Activated CD4-positive, CD25-positive, alpha-beta regulatory T cell treated with anti-CD3 and anti-CD28 coated beads, Interleukin-2, amount 50 U/mL, for 16 hours (primary cell): ENCODE measurements at regions not wholly inside any gene's neighbourhood (a gene's known extent, or its start where the extent isn't known, plus 50 kb on each side); places are given as distances from the start of the nearest gene placed in this dataset.

Experiments used
- DNase-seq: peaks from one replicate; pipeline ENCODE4 v3.0.0-alpha.2; 2020; ENCODE audit warnings: low read depth, low spot score

- DNase-seq, result no peak
Observed at GRCh38 chr2:207449642-207450165, 80.1 kb upstream of the CREB1 start.

- no peak for DNase-seq
Observed at GRCh38 chr2:207450186-207450585, 79.6 kb upstream of the CREB1 start.

- DNase-seq, result no peak
Observed at GRCh38 chr2:207458582-207458981, 71.2 kb upstream of the CREB1 start.

DNA sequence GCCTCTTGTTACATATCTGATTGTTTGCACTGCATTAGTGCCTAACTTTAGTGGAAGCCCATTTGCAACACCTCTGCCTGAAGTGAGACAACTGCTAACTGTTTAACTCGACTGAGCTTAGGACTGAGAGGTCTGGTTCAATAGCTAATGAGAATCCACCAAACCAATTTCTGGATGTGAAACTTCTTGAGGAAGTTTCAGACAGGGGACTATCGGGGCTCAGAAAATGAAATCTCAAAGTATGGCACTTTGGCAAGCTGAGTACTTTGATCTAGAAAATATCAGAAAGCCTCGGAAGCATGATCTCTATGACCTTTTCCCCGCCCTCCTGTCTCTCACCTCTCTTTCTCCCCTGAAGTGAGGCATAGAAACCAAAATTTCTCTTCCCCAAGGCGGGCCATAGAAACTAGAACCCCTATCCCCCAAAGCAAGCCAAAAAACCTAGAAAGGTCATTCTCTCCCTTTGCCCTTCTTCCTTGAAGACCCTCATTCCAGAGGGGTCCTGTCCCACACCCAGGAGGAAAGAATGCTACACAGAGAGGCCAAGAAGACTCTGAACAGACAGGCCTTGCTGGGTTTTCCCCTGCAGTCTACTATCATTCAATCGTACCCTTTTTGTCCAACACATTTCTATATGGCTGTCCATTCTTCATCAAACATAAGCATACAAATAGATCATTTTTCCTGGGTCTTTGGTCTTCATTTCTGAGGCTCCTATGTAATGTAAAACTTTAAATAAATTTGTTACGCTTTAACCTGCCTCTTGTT is 69.6 kb upstream of the CREB1 start:
- DNase-seq, result no peak

DNA sequence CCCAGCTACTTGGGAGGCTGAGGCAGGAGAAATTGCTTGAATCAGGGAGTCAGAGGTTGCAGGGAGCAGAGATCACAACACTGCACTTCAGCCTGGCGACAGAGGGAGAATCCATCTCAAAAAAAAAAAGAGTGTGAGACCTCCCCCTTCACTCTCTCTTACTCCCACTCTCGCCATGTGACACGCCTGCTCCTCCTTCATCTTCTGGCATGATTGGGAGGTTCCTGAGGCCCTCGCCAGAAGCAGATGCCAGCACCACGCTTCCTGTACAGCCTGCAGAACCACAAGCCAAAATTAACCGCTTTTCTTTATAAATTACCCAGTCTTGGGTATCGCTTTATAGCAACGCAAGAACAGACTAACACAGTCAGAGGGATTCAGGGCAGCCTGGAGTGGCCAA is 66.3 kb upstream of the CREB1 start:
- no peak for DNase-seq

GRCh38 chr2:207464007-207464406 is 65.8 kb upstream of the CREB1 start:
- DNase-seq, result no peak

- DNase-seq, result no peak
Observed at GRCh38 chr2:207465894-207466293, 63.9 kb upstream of the CREB1 start.

GRCh38 chr2:207467716-207468347 is 61.9 kb upstream of the CREB1 start:
- DNase-seq, result no peak

GRCh38 chr2:207468488-207468887 is 61.3 kb upstream of the CREB1 start:
- no peak for DNase-seq

- no peak for DNase-seq
Observed at GRCh38 chr2:207469451-207469850, 60.3 kb upstream of the CREB1 start.

DNA sequence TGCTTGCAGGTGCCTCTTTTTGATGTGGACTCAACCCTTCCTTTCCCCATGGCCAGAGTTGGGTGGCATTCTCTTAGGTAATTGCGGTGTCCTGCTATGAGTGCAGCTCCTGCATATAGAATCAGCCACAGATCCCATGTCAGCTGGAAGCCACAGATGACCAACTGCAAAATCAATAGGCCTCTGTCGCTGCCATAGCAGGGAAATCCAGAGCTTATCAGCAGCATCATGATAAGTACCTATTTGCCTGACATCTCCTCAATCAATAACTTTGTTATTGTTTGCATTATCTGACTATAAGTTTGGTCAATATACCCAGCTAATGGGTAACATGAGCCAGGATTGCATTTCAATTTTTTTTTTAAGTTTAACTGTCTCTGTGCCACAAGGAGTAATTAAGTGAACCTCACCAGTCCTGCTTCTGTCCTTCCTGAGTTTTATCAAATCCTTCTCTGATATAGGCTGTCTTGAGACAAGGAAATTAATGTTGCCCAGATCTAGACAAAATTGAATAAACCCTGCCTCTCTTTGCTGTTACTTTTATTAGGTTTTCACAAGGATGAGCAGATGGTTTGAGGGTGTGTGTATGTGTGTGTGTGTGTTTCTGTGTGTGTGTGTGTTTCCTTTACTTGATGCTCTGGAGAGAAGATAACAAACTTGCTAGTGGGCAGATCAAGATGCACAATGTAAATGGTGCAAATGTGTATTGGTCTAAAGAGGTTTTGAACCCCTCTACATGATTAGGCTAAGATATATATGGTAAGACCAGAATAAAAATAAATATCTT is 59.6 kb upstream of the CREB1 start:
- DNase-seq, result no peak

- no peak for DNase-seq
Observed at GRCh38 chr2:207471261-207471660, 58.5 kb upstream of the CREB1 start.

DNA sequence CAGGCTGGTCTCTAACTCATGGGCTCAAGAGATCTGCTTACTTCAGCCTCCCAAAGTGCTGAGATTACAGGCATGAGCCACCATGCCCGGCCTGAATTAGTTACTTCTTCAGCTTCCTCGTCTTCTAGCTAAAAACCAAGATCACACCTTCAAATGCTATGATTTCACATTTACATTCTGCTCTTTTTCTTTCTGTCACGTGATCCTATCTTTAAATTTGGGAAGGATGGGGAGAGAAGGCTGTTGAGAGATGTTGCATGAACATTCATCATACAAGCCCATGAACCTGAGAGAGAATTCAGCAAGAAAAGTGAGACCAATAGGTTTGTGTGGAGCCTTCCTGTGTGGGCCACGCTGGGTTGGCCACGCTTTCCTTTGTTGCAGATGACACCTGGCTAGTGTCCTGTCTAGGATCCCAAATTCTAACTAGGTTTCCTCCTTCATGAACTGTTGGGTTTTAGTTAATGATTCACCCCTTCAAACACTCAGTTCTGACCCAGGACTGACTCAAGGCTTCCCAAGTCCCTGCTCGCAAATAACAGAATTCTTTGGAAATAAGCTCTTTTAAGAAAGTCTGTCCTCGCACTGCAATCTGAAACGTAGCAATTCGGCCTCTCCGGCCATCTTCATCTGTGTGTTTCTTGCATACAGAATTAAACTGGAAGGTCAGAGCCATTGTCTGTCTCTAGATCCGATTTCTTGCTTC is 57.3 kb upstream of the CREB1 start:
- no peak for DNase-seq

- DNase-seq, result no peak
Observed at GRCh38 chr2:207473049-207473930, 56.5 kb upstream of the CREB1 start.

GRCh38 chr2:207473931-207474235 is 55.9 kb upstream of the CREB1 start:
- DNase-seq, result no peak

GRCh38 chr2:207474863-207475485 is 54.8 kb upstream of the CREB1 start:
- peak; percentile 16 for DNase-seq

GRCh38 chr2:207475546-207475945 is 54.2 kb upstream of the CREB1 start:
- DNase-seq, result no peak

GRCh38 chr2:207477896-207478295 is 51.9 kb upstream of the CREB1 start:
- no peak for DNase-seq

DNA sequence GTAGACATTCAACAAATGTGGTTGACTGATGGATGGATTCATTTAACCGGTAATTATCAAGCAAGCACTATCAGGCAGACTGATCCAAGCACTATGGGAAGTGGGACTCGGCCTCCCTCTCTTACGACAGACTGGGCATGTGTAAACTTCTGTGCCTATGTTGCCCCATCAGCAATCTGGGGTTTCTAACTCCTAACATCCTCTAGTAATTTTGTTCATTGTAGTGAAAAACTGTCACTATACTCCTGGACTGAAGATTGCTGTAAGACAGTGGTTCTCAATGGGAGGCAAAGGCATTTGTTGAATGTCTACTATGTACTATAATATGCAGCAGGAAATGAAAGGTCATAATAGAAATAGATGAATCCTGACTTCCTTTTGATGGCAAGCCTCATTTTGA is 51.2 kb upstream of the CREB1 start:
- DNase-seq, result no peak

DNA sequence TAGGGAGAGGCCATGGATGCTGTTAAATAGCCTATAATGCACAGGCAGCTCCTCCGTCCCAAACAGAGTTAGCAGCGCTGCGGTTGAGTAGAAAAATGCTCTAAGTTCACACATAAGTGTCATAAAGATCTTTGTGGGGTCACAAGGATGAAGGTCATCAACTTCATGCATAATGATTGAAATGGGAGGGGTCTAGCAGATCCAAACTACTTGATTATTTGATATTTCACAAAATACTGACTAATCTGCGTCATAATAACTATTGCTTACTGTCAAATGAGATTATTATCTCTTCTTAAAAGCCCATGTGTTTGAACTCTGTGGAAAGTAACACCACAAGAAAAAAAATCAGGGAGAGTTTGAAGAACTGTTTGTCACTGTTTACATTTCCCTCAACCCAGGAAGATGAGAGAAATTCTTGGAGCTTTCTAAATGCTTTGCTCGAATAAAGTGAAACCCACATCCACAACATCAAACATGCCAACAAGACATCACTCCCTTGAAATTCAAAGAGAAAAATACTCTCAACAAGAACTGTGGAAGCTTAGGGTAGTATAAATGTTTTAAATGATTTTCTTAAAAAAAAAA is 50.5 kb upstream of the CREB1 start:
- no peak for DNase-seq
